ENCODE measurements at regions not wholly inside any gene's neighbourhood (a gene's known extent, or its start where the extent isn't known, plus 50 kb on each side); places are given as distances from the start of the nearest gene placed in this dataset.

- DNase-seq (ENCODE audit: extremely low read depth in 1 of 2, low read depth in 1 of 2), result no peak
Measured at GRCh38 chr17:73694491-73694890, 50.2 kb upstream of the SDK2 start.

GRCh38 chr17:73695035-73695738 lies 50.9 kb upstream of the SDK2 start:
- no peak for DNase-seq (ENCODE audit: extremely low read depth in 1 of 2, low read depth in 1 of 2)

- DNase-seq (ENCODE audit: extremely low read depth in 1 of 2, low read depth in 1 of 2), result no peak
Measured at GRCh38 chr17:73696251-73696650, 52.0 kb upstream of the SDK2 start.

GRCh38 chr17:73697872-73698271 lies 53.6 kb upstream of the SDK2 start:
- DNase-seq (ENCODE audit: extremely low read depth in 1 of 2, low read depth in 1 of 2), result no peak

- no peak for DNase-seq (ENCODE audit: extremely low read depth in 1 of 2, low read depth in 1 of 2)
Measured at GRCh38 chr17:73698966-73699365, 54.7 kb upstream of the SDK2 start.

- no peak for DNase-seq (ENCODE audit: extremely low read depth in 1 of 2, low read depth in 1 of 2)
Measured at GRCh38 chr17:73701701-73702100, 57.5 kb upstream of the SDK2 start.

GRCh38 chr17:73703192-73703591 lies 58.9 kb upstream of the SDK2 start:
- DNase-seq (ENCODE audit: extremely low read depth in 1 of 2, low read depth in 1 of 2), result no peak

GRCh38 chr17:73703917-73704316 lies 59.7 kb upstream of the SDK2 start:
- DNase-seq (ENCODE audit: extremely low read depth in 1 of 2, low read depth in 1 of 2), result no peak

GRCh38 chr17:73705594-73705993 lies 61.3 kb upstream of the SDK2 start:
- DNase-seq (ENCODE audit: extremely low read depth in 1 of 2, low read depth in 1 of 2), result no peak

GRCh38 chr17:73706428-73706827 lies 62.2 kb upstream of the SDK2 start:
- no peak for DNase-seq (ENCODE audit: extremely low read depth in 1 of 2, low read depth in 1 of 2)

GRCh38 chr17:73706858-73707257 lies 62.6 kb upstream of the SDK2 start:
- no peak for DNase-seq (ENCODE audit: extremely low read depth in 1 of 2, low read depth in 1 of 2)

GRCh38 chr17:73707358-73707757 lies 63.1 kb upstream of the SDK2 start:
- DNase-seq (ENCODE audit: extremely low read depth in 1 of 2, low read depth in 1 of 2), result no peak

- DNase-seq (ENCODE audit: extremely low read depth in 1 of 2, low read depth in 1 of 2), result peak; percentile 22 to 37
Measured at GRCh38 chr17:73710095-73710592, 65.9 kb upstream of the SDK2 start.

- DNase-seq (ENCODE audit: extremely low read depth in 1 of 2, low read depth in 1 of 2), result no peak
Measured at GRCh38 chr17:73711184-73711583, 66.9 kb upstream of the SDK2 start.

GRCh38 chr17:73711916-73712315 lies 67.7 kb upstream of the SDK2 start:
- DNase-seq (ENCODE audit: extremely low read depth in 1 of 2, low read depth in 1 of 2), result no peak

- no peak for DNase-seq (ENCODE audit: extremely low read depth in 1 of 2, low read depth in 1 of 2)
Measured at GRCh38 chr17:73713136-73713535, 68.9 kb upstream of the SDK2 start.

- no peak for DNase-seq (ENCODE audit: extremely low read depth in 1 of 2, low read depth in 1 of 2)
Measured at GRCh38 chr17:73715769-73716168, 71.5 kb upstream of the SDK2 start.

- DNase-seq (ENCODE audit: extremely low read depth in 1 of 2, low read depth in 1 of 2), result no peak
Measured at GRCh38 chr17:73717690-73718089, 73.4 kb upstream of the SDK2 start.

- DNase-seq (ENCODE audit: extremely low read depth in 1 of 2, low read depth in 1 of 2), result no peak
Measured at GRCh38 chr17:73718362-73718761, 74.1 kb upstream of the SDK2 start.

- DNase-seq (ENCODE audit: extremely low read depth in 1 of 2, low read depth in 1 of 2), result no peak
Measured at GRCh38 chr17:73718912-73719311, 74.7 kb upstream of the SDK2 start.

- DNase-seq (ENCODE audit: extremely low read depth in 1 of 2, low read depth in 1 of 2), result no peak
Measured at GRCh38 chr17:73719588-73720071, 75.4 kb upstream of the SDK2 start.

- DNase-seq (ENCODE audit: extremely low read depth in 1 of 2, low read depth in 1 of 2), result peak in 1 of 2 donors; percentile 3
Measured at GRCh38 chr17:73720187-73720834, 76.1 kb upstream of the SDK2 start.
